WTC11 (cell line): ENCODE measurements at regions not wholly inside any gene's neighbourhood (a gene's known extent, or its start where the extent isn't known, plus 50 kb on each side); places are given as distances from the start of the nearest gene placed in this dataset.

ENCODE experiments used
- ATAC-seq: fragments of 200-7000 bp; cut with Tn5 transposase; 2 replicates; pipeline ENCODE4 v1.10.0; 2021; ENCODE audit warnings: mild to moderate bottlenecking, moderate library complexity
- CTCF ChIA-PET: fragments of 300-600 bp; sonication (Branson Sonifier 250); formaldehyde crosslinking; loops from one replicate; lab custom pipeline; 2021; ENCODE audit warnings: antibody characterized with exemption; lab: Charles Lee
- POLR2A ChIA-PET: fragments of 350-600 bp; sonication (Branson Sonifier 250); formaldehyde crosslinking; loops from one replicate; lab custom pipeline; 2021; ENCODE audit warnings: antibody characterized with exemption; lab: Charles Lee
- DNase-seq: peaks from one replicate; pipeline ENCODE4 v3.0.0; 2021; ENCODE audit warnings: low spot score
- H3K27ac Mint-ChIP-seq: 2 replicates; pipeline ENCODE4 v1.8.0; 2021; ENCODE audit warnings: mixed read lengths
- H3K27me3 Mint-ChIP-seq: 2 replicates; pipeline ENCODE4 v1.8.0; 2021; ENCODE audit warnings: low read depth, mild to moderate bottlenecking, moderate library complexity, mixed read lengths
- H3K36me3 Mint-ChIP-seq: 2 replicates; pipeline ENCODE4 v1.8.0; 2021; ENCODE audit warnings: mixed read lengths
- H3K4me1 Mint-ChIP-seq: 2 replicates; pipeline ENCODE4 v1.8.0; 2022; ENCODE audit warnings: mixed read lengths
- H3K4me3 Mint-ChIP-seq: 2 replicates; pipeline ENCODE4 v1.8.0; 2021; ENCODE audit warnings: mild to moderate bottlenecking, moderate library complexity, mixed read lengths
- H3K9me3 Mint-ChIP-seq: 2 replicates; pipeline ENCODE4 v1.8.0; 2021; ENCODE audit warnings: mixed read lengths
- CREB1 ChIP-seq: sonication (generic); formaldehyde crosslinking; IDR thresholded peaks from 2 replicates; pipeline ENCODE4 v1.8.0; 2023; ENCODE audit warnings: mild to moderate bottlenecking, missing genetic modification reagents
- CREM ChIP-seq: sonication (generic); formaldehyde crosslinking; IDR thresholded peaks from 2 replicates; pipeline ENCODE4 v1.8.1; 2022; ENCODE audit warnings: mild to moderate bottlenecking, missing genetic modification reagents, moderate library complexity
- FOXP1 ChIP-seq: sonication (generic); formaldehyde crosslinking; IDR thresholded peaks from 2 replicates; pipeline ENCODE4 v1.8.0; 2022; ENCODE audit warnings: missing genetic modification reagents, mild to moderate bottlenecking, moderate library complexity, borderline replicate concordance
- JAZF1 ChIP-seq: fragments of 250-450 bp; sonication (Bioruptor Pico); IDR thresholded peaks from 2 replicates; pipeline ENCODE4 v1.9.0; 2021; ENCODE audit warnings: moderate library complexity, mild to moderate bottlenecking, inconsistent platforms
- MYBL2 ChIP-seq: sonication (generic); formaldehyde crosslinking; IDR thresholded peaks from 2 replicates; pipeline ENCODE4 v1.8.1; 2023; ENCODE audit warnings: mild to moderate bottlenecking, moderate library complexity, missing genetic modification reagents
- NFATC4 ChIP-seq: fragments of 250-450 bp; sonication (Bioruptor Pico); IDR thresholded peaks from 2 replicates; pipeline ENCODE4 v1.9.0; 2021; ENCODE audit warnings: mild to moderate bottlenecking
- NFE2L1 ChIP-seq: sonication (generic); formaldehyde crosslinking; IDR thresholded peaks from 2 replicates; pipeline ENCODE4 v1.8.1; 2023; ENCODE audit warnings: missing genetic modification reagents
- NFYB ChIP-seq: sonication (generic); formaldehyde crosslinking; conservative IDR thresholded peaks from 2 replicates; pipeline ENCODE4 v1.8.0; 2022; ENCODE audit warnings: low read depth, missing genetic modification reagents
- OVOL2 ChIP-seq: fragments of 250-450 bp; sonication (Bioruptor Pico); IDR thresholded peaks from 2 replicates; pipeline ENCODE4 v1.9.0; 2021; ENCODE audit warnings: mild to moderate bottlenecking, borderline replicate concordance
- PRRX2 ChIP-seq: fragments of 250-450 bp; sonication (Bioruptor Pico); IDR thresholded peaks from 2 replicates; pipeline ENCODE4 v1.8.0; 2021; ENCODE audit warnings: mild to moderate bottlenecking
- SOX15 ChIP-seq: fragments of 250-450 bp; sonication (Bioruptor Pico); IDR thresholded peaks from 2 replicates; pipeline ENCODE4 v1.9.0; 2021; ENCODE audit warnings: mild to moderate bottlenecking
- ZNF219 ChIP-seq: sonication (generic); formaldehyde crosslinking; IDR thresholded peaks from 2 replicates; pipeline ENCODE4 v1.8.0; 2023; ENCODE audit warnings: missing genetic modification reagents, mild to moderate bottlenecking, borderline replicate concordance
- ZNF263 ChIP-seq: sonication (generic); formaldehyde crosslinking; IDR thresholded peaks from 2 replicates; pipeline ENCODE4 v1.8.1; 2022; ENCODE audit warnings: low read depth, mild to moderate bottlenecking, moderate library complexity, missing genetic modification reagents
- ZNF416 ChIP-seq: fragments of 250-450 bp; sonication (Bioruptor Pico); IDR thresholded peaks from 2 replicates; pipeline ENCODE4 v1.9.0; 2021; ENCODE audit warnings: mild to moderate bottlenecking, inconsistent platforms
- ZNF423 ChIP-seq: fragments of 250-450 bp; sonication (Bioruptor Pico); IDR thresholded peaks from 2 replicates; pipeline ENCODE4 v2.1.2; 2022; ENCODE audit warnings: mild to moderate bottlenecking, moderate library complexity
- TF ChIP-seq, protein P1 (sequence below): sonication (generic); formaldehyde crosslinking; IDR thresholded peaks from 2 replicates; pipeline ENCODE4 v1.8.1; 2022; ENCODE audit warnings: low read depth, missing genetic modification reagents, borderline replicate concordance
- TF ChIP-seq, protein P2 (sequence below): sonication (generic); formaldehyde crosslinking; IDR thresholded peaks from 2 replicates; pipeline ENCODE4 v1.8.0; 2023; ENCODE audit warnings: missing genetic modification reagents, mild to moderate bottlenecking, borderline replicate concordance
- TF ChIP-seq, protein P3 (sequence below): sonication (generic); formaldehyde crosslinking; conservative IDR thresholded peaks from 2 replicates; pipeline ENCODE4 v1.8.1; 2022; ENCODE audit warnings: mild to moderate bottlenecking, missing genetic modification reagents
- TF ChIP-seq, protein P4 (sequence below): sonication (generic); formaldehyde crosslinking; IDR thresholded peaks from 2 replicates; pipeline ENCODE4 v1.8.1; 2022; ENCODE audit warnings: low read depth, mild to moderate bottlenecking, moderate library complexity, missing genetic modification reagents, borderline replicate concordance
- TF ChIP-seq, protein P5 (sequence below): sonication (generic); formaldehyde crosslinking; IDR thresholded peaks from 2 replicates; pipeline ENCODE4 v1.8.0; 2022; ENCODE audit warnings: missing genetic modification reagents
- TF ChIP-seq, protein P6 (sequence below): sonication (generic); formaldehyde crosslinking; IDR thresholded peaks from 2 replicates; pipeline ENCODE4 v1.8.1; 2023; ENCODE audit warnings: mild to moderate bottlenecking, moderate library complexity, missing genetic modification reagents
- TF ChIP-seq, protein P7 (sequence below): sonication (generic); formaldehyde crosslinking; IDR thresholded peaks from 2 replicates; pipeline ENCODE4 v1.8.0; 2022; ENCODE audit warnings: mild to moderate bottlenecking, missing genetic modification reagents

DNA sequence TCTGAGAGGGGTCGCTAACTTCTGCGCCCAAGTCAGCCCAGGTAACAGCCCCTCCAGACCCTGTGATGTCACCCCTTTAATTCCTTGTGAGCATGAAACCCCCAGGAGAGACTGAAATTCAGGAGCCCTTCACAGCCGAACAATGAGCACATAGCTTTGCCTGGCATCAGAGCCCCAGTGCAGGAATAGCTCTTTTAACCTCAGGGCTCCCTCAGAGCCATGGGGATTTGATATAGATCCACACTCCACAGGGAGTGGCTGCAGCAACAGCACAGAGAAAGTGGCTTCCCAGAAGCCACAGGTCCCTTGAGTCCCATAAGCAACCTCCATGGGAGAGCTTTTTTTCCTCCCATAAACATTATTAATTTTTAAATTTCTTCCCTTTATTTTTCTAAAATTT is 150.0 kb upstream of the MARCKS start (continued):
- TF ChIP-seq, protein P1, sequence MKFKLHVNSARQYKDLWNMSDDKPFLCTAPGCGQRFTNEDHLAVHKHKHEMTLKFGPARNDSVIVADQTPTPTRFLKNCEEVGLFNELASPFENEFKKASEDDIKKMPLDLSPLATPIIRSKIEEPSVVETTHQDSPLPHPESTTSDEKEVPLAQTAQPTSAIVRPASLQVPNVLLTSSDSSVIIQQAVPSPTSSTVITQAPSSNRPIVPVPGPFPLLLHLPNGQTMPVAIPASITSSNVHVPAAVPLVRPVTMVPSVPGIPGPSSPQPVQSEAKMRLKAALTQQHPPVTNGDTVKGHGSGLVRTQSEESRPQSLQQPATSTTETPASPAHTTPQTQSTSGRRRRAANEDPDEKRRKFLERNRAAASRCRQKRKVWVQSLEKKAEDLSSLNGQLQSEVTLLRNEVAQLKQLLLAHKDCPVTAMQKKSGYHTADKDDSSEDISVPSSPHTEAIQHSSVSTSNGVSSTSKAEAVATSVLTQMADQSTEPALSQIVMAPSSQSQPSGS (CRISPR knock-in tag) = no peak
- TF ChIP-seq OVOL2 (CRISPR knock-in tag) (no peak), NFATC4 (CRISPR knock-in tag) (no peak), PRRX2 (CRISPR knock-in tag) (no peak), FOXP1 (CRISPR knock-in tag) (no peak)
- TF ChIP-seq, protein P2, sequence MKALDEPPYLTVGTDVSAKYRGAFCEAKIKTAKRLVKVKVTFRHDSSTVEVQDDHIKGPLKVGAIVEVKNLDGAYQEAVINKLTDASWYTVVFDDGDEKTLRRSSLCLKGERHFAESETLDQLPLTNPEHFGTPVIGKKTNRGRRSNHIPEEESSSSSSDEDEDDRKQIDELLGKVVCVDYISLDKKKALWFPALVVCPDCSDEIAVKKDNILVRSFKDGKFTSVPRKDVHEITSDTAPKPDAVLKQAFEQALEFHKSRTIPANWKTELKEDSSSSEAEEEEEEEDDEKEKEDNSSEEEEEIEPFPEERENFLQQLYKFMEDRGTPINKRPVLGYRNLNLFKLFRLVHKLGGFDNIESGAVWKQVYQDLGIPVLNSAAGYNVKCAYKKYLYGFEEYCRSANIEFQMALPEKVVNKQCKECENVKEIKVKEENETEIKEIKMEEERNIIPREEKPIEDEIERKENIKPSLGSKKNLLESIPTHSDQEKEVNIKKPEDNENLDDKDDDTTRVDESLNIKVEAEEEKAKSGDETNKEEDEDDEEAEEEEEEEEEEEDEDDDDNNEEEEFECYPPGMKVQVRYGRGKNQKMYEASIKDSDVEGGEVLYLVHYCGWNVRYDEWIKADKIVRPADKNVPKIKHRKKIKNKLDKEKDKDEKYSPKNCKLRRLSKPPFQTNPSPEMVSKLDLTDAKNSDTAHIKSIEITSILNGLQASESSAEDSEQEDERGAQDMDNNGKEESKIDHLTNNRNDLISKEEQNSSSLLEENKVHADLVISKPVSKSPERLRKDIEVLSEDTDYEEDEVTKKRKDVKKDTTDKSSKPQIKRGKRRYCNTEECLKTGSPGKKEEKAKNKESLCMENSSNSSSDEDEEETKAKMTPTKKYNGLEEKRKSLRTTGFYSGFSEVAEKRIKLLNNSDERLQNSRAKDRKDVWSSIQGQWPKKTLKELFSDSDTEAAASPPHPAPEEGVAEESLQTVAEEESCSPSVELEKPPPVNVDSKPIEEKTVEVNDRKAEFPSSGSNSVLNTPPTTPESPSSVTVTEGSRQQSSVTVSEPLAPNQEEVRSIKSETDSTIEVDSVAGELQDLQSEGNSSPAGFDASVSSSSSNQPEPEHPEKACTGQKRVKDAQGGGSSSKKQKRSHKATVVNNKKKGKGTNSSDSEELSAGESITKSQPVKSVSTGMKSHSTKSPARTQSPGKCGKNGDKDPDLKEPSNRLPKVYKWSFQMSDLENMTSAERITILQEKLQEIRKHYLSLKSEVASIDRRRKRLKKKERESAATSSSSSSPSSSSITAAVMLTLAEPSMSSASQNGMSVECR (CRISPR knock-in tag) = no peak
- TF ChIP-seq, protein P3, sequence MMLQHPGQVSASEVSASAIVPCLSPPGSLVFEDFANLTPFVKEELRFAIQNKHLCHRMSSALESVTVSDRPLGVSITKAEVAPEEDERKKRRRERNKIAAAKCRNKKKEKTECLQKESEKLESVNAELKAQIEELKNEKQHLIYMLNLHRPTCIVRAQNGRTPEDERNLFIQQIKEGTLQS (CRISPR knock-in tag) = no peak

DNA sequence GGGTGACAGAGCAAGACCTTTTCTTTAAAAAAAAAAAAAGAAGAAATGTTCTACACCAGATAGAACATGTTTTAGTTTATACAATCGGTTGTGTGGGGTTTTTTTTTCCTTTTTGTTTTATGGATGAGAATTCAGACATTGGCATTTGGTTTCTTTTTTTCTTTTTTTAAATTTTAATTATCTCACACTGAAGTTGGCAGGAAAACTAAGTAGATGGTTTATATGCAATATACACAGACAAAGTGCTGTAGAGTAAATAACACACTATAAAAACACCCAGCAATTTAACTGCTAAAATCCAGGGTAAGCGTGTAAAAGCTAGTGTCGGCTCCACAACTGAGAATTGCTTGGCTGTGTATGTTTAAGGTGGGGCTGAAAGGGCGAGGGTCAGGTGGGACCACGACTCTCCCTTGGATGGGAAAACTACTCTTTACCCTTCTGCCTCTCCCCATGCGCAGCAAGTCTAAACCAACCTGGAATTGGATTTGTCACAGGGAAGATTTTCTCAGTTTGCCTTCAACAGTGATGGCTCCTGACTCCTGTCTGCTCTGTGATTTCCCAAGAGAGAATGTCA is 147.1 kb upstream of the MARCKS start:
- no peak overlapping the region for H3K4me3 Mint-ChIP-seq
- DNase-seq (no peak), ATAC-seq (no peak)
- H3K4me1 Mint-ChIP-seq = 0 out of 2 replicates have a peak, but pooled peaks cover 2% of the 10 kb centered on the region
- CTCF ChIA-PET = no interaction called here
- no peaks in the 10 kb centered on the region for H3K36me3 Mint-ChIP-seq
- POLR2A ChIA-PET = no interaction called here
- H3K27ac Mint-ChIP-seq = no peak overlapping the region
- TF ChIP-seq ZNF416 (CRISPR knock-in tag) = no peak
- TF ChIP-seq, protein P4, sequence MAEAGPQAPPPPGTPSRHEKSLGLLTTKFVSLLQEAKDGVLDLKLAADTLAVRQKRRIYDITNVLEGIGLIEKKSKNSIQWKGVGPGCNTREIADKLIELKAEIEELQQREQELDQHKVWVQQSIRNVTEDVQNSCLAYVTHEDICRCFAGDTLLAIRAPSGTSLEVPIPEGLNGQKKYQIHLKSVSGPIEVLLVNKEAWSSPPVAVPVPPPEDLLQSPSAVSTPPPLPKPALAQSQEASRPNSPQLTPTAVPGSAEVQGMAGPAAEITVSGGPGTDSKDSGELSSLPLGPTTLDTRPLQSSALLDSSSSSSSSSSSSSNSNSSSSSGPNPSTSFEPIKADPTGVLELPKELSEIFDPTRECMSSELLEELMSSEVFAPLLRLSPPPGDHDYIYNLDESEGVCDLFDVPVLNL = no peak
- no peak for TF ChIP-seq JAZF1
- no peak for TF ChIP-seq CREM (CRISPR knock-in tag)
- TF ChIP-seq, protein P5, sequence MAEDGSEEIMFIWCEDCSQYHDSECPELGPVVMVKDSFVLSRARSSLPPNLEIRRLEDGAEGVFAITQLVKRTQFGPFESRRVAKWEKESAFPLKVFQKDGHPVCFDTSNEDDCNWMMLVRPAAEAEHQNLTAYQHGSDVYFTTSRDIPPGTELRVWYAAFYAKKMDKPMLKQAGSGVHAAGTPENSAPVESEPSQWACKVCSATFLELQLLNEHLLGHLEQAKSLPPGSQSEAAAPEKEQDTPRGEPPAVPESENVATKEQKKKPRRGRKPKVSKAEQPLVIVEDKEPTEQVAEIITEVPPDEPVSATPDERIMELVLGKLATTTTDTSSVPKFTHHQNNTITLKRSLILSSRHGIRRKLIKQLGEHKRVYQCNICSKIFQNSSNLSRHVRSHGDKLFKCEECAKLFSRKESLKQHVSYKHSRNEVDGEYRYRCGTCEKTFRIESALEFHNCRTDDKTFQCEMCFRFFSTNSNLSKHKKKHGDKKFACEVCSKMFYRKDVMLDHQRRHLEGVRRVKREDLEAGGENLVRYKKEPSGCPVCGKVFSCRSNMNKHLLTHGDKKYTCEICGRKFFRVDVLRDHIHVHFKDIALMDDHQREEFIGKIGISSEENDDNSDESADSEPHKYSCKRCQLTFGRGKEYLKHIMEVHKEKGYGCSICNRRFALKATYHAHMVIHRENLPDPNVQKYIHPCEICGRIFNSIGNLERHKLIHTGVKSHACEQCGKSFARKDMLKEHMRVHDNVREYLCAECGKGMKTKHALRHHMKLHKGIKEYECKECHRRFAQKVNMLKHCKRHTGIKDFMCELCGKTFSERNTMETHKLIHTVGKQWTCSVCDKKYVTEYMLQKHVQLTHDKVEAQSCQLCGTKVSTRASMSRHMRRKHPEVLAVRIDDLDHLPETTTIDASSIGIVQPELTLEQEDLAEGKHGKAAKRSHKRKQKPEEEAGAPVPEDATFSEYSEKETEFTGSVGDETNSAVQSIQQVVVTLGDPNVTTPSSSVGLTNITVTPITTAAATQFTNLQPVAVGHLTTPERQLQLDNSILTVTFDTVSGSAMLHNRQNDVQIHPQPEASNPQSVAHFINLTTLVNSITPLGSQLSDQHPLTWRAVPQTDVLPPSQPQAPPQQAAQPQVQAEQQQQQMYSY = no peak
- no peak for TF ChIP-seq NFYB (CRISPR knock-in tag)
- TF ChIP-seq MYBL2 (CRISPR knock-in tag) = no peak
- no peak for TF ChIP-seq ZNF423 (CRISPR knock-in tag)
- no peak for TF ChIP-seq ZNF263 (CRISPR knock-in tag)
- no peak for TF ChIP-seq SOX15 (CRISPR knock-in tag)
- TF ChIP-seq, protein P6, sequence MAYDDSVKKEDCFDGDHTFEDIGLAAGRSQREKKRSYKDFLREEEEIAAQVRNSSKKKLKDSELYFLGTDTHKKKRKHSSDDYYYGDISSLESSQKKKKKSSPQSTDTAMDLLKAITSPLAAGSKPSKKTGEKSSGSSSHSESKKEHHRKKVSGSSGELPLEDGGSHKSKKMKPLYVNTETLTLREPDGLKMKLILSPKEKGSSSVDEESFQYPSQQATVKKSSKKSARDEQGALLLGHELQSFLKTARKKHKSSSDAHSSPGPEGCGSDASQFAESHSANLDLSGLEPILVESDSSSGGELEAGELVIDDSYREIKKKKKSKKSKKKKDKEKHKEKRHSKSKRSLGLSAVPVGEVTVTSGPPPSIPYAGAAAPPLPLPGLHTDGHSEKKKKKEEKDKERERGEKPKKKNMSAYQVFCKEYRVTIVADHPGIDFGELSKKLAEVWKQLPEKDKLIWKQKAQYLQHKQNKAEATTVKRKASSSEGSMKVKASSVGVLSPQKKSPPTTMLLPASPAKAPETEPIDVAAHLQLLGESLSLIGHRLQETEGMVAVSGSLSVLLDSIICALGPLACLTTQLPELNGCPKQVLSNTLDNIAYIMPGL = no peak
- TF ChIP-seq CREB1 (CRISPR knock-in tag) = no peak
- no peak for TF ChIP-seq ZNF219 (CRISPR knock-in tag)
- TF ChIP-seq, protein P7, sequence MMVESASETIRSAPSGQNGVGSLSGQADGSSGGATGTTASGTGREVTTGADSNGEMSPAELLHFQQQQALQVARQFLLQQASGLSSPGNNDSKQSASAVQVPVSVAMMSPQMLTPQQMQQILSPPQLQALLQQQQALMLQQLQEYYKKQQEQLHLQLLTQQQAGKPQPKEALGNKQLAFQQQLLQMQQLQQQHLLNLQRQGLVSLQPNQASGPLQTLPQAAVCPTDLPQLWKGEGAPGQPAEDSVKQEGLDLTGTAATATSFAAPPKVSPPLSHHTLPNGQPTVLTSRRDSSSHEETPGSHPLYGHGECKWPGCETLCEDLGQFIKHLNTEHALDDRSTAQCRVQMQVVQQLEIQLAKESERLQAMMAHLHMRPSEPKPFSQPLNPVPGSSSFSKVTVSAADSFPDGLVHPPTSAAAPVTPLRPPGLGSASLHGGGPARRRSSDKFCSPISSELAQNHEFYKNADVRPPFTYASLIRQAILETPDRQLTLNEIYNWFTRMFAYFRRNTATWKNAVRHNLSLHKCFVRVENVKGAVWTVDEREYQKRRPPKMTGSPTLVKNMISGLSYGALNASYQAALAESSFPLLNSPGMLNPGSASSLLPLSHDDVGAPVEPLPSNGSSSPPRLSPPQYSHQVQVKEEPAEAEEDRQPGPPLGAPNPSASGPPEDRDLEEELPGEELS (CRISPR knock-in tag) = no peak
- no peak for TF ChIP-seq NFE2L1
- no peaks in the 10 kb centered on the region for H3K9me3 Mint-ChIP-seq
- H3K27me3 Mint-ChIP-seq = no peaks in the 10 kb centered on the region
